GM12878 (cell line): ENCODE measurements at regions not wholly inside any gene's neighbourhood (a gene's known extent, or its start where the extent isn't known, plus 50 kb on each side); places are given as distances from the start of the nearest gene placed in this dataset.

Experiments
- ATAC-seq: fragments of 200-7000 bp; cut with Tn5 transposase; 3 replicates; pipeline ENCODE4 v1.9.1; 2020; ENCODE audit warnings: mild to moderate bottlenecking, moderate library complexity
- BruUV-seq: library from RNA; stranded (reverse); fragments of 400-500 nt; replicated peaks from 2 replicates; lab custom pipeline; 2021; lab: Mats Ljungman, UMichigan
- CTCF ChIA-PET: fragments of 300-600 bp; sonication (Branson Sonifier 250); formaldehyde crosslinking; extraction: SDS; loops from one replicate; lab custom pipeline; 2021; ENCODE audit warnings: inconsistent platforms; lab: Yijun Ruan, JAX
- POLR2A ChIA-PET: fragments of 350-600 bp; formaldehyde crosslinking; extraction: SDS; loops from one replicate; lab custom pipeline; 2021; ENCODE audit warnings: inconsistent platforms; lab: Charles Lee
- RAD21 ChIA-PET: fragments of 300-600 bp; sonication (Branson Sonifier 250); formaldehyde crosslinking; loops from one replicate; lab custom pipeline; 2023; ENCODE audit warnings: antibody characterized with exemption; ENCODE audit not compliant: unreplicated experiment; lab: Charles Lee
- SMC1A ChIA-PET: fragments of 300-600 bp; sonication (Branson Sonifier 250); formaldehyde crosslinking; loops from one replicate; lab custom pipeline; 2023; ENCODE audit not compliant: unreplicated experiment, uncharacterized antibody; lab: Charles Lee
- DNase-seq: peaks from one replicate; pipeline ENCODE4 v3.0.0-alpha.2; 2011; ENCODE audit warnings: low read depth, low spot score
- FAIRE-seq: peaks from 3 replicates; lab custom pipeline; 2011; peaks lifted over from hg19 to GRCh38; lab: Jason Lieb, UNC
- H2AFZ ChIP-seq: 2 replicates; pipeline ENCODE4 v1.6.0; 2011; ENCODE audit warnings: low read depth, low read length, control low read depth; ENCODE audit not compliant: control insufficient read depth
- H3K27ac ChIP-seq: 2 replicates; pipeline ENCODE4 v1.5.1; 2011; ENCODE audit warnings: control low read depth; ENCODE audit not compliant: control insufficient read depth, insufficient read depth
- H3K27me3 ChIP-seq, 2 experiments: replicated peaks in 1 of 2; 2 replicates each; pipeline versions ENCODE4 v1.6.0 to v1.6.1; 2011; ENCODE audit warnings: low read length in 1 of 2; ENCODE audit not compliant: control insufficient read depth in 2 of 2, insufficient read depth in 2 of 2
- H3K36me3 ChIP-seq, 2 experiments: 2 replicates each; pipeline ENCODE4 v1.5.1; 2011; ENCODE audit warnings: low read length in 1 of 2; ENCODE audit not compliant: control insufficient read depth in 2 of 2, insufficient read depth in 2 of 2
- H3K4me1 ChIP-seq: 2 replicates; pipeline ENCODE4 v1.6.1; 2011; ENCODE audit warnings: mild to moderate bottlenecking, low read length, moderate library complexity, mixed read lengths; ENCODE audit not compliant: control insufficient read depth, insufficient read depth
- H3K4me2 ChIP-seq: 2 replicates; pipeline ENCODE4 v1.6.0; 2011; ENCODE audit warnings: control low read depth; ENCODE audit not compliant: control insufficient read depth, insufficient read depth
- H3K4me3 ChIP-seq: fragments of 200-600 bp; sonication (generic); 2 replicates; pipeline ENCODE4 v1.5.1; 2016
- H3K79me2 ChIP-seq: 2 replicates; pipeline ENCODE4 v1.6.0; 2011; ENCODE audit warnings: low read length; ENCODE audit not compliant: control insufficient read depth, insufficient read depth
- H3K9ac ChIP-seq: 2 replicates; pipeline ENCODE4 v1.8.0; 2011; ENCODE audit warnings: low read length, control low read depth, mixed read lengths; ENCODE audit not compliant: control insufficient read depth, insufficient read depth
- H3K9me3 ChIP-seq: replicated peaks from 3 replicates; pipeline ENCODE4 v1.5.1; 2011; ENCODE audit warnings: mild to moderate bottlenecking, low read length; ENCODE audit not compliant: control insufficient read depth, insufficient read depth
- H4K20me1 ChIP-seq: 2 replicates; pipeline ENCODE4 v1.6.0; 2011; ENCODE audit not compliant: control insufficient read depth, insufficient read depth
- ASH2L ChIP-seq: fragments of 300-600, 200-600 bp; sonication (generic); IDR thresholded peaks from 2 replicates; pipeline ENCODE4 v1.6.1; 2017; ENCODE audit warnings: low read depth, mild to moderate bottlenecking, borderline replicate concordance
- BCLAF1 ChIP-seq: fragments of 450-650 bp; IDR thresholded peaks from 2 replicates; pipeline ENCODE4 v1.6.1; 2017; ENCODE audit warnings: antibody characterized with exemption, mild to moderate bottlenecking, moderate library complexity
- CREB1 ChIP-seq: IDR thresholded peaks from 2 replicates; pipeline ENCODE4 v1.6.1; 2012; ENCODE audit warnings: low read depth, mild to moderate bottlenecking, inconsistent platforms
- MAX ChIP-seq: IDR thresholded peaks from 2 replicates; pipeline ENCODE4 v1.6.1; 2012; ENCODE audit warnings: low read depth, low read length, improper control_type of control experiment
- MTA3 ChIP-seq: IDR thresholded peaks from 2 replicates; pipeline ENCODE4 v1.6.1; 2012; ENCODE audit warnings: low read length, inconsistent platforms, borderline replicate concordance
- MYC ChIP-seq: IDR thresholded peaks from 2 replicates; pipeline ENCODE4 v1.6.1; 2011; ENCODE audit warnings: mild to moderate bottlenecking, low read length, moderate library complexity, inconsistent platforms; ENCODE audit not compliant: insufficient read depth, insufficient replicate concordance, insufficient read length, severe bottlenecking
- NKRF ChIP-seq: fragments of 450-650 bp; conservative IDR thresholded peaks from 2 replicates; pipeline ENCODE4 v1.6.1; 2017; ENCODE audit warnings: mild to moderate bottlenecking, moderate library complexity
- RAD51 ChIP-seq: fragments of 450-650 bp; IDR thresholded peaks from 2 replicates; pipeline ENCODE4 v1.6.1; 2016; ENCODE audit warnings: moderate library complexity, mild to moderate bottlenecking, inconsistent platforms
- RELB ChIP-seq: fragments of 450-650 bp; IDR thresholded peaks from 2 replicates; pipeline ENCODE4 v1.6.1; 2017; ENCODE audit warnings: low read depth, mild to moderate bottlenecking, moderate library complexity
- SMC3 ChIP-seq: IDR thresholded peaks from 2 replicates; pipeline ENCODE4 v1.6.1; 2011; ENCODE audit warnings: low read length, improper control_type of control experiment, borderline replicate concordance
- ZNF24 ChIP-seq: fragments of 450-650 bp; IDR thresholded peaks from 2 replicates; pipeline ENCODE4 v1.6.1; 2017; ENCODE audit warnings: antibody characterized with exemption, mild to moderate bottlenecking
- WGBS: methylation state at CpG from one replicate; pipeline ENCODE4 v1.1.6; 2016; ENCODE audit warnings: low lambda C conversion rate; ENCODE audit not compliant: insufficient replicate concordance, insufficient coverage; ENCODE audit errors: missing lambda C conversion rate; 5-methylcytosine and 5-hydroxymethylcytosine counted together
- in situ Hi-C: fragments of 300-500 bp; cut with MboI; formaldehyde crosslinking; loops from 9 replicates; pipeline ENCODE4 v1.14.3; 2018; ENCODE audit warnings: mixed read lengths
- intact Hi-C: fragments of 100-400 bp; cut with micrococcal nuclease; formaldehyde crosslinking; loops from one replicate; pipeline ENCODE4 v1.14.2; 2022; ENCODE audit not compliant: unreplicated experiment

- Histone ChIP-seq H2AFZ (no peak overlapping the region), H3K79me2 (no peaks in the 10 kb centered on the region), H3K27me3 (no peaks in the 10 kb centered on the region), H3K4me3 (no peak overlapping the region), H3K4me2 (no peak overlapping the region)
- RAD21 ChIA-PET: interaction anchor here (0.6 kb wide), 1 partner anchor 61 kb away, joined by 3 read pairs; no protein-coding TSS in a partner anchor
- 33% methylated on average over 3 of the region's 3 CpGs for WGBS
- intact Hi-C loops: no loop called here
- DNase-seq: no peak
- TF ChIP-seq SMC3 (no peak), MTA3 (no peak), MAX (no peak)
- TF ChIP-seq, all 136 proteins: peak for 0
- no TSS peak for BruUV-seq
- H3K36me3 ChIP-seq: no peaks in the 10 kb centered on the region
- no peak overlapping the region for H3K9ac ChIP-seq
- ATAC-seq (no peak), FAIRE-seq (no peak)
- H3K9me3 ChIP-seq: no peaks in the 10 kb centered on the region
- in situ Hi-C loops: no loop called here
- SMC1A ChIA-PET: no interaction called here
- POLR2A ChIA-PET: no interaction called here
- CTCF ChIA-PET: interaction anchor here (0.9 to 1.3 kb wide), 2 partner anchors 11 to 136 kb away, joined by 3 read pairs; no protein-coding TSS in a partner anchor
- H3K4me1 ChIP-seq: no peaks in the 10 kb centered on the region
- no peaks in the 10 kb centered on the region for H4K20me1 ChIP-seq
- no peak overlapping the region for H3K27ac ChIP-seq
Measured at GRCh38 chr2:210899131-210899530, 342.7 kb downstream of the CPS1 start.

- Histone ChIP-seq H2AFZ (no peak overlapping the region), H4K20me1 (no peaks in the 10 kb centered on the region), H3K9me3 (no peaks in the 10 kb centered on the region), H3K9ac (no peak overlapping the region), H3K4me2 (no peak overlapping the region), H3K36me3 (no peaks in the 10 kb centered on the region), H3K27ac (no peak overlapping the region), H3K27me3 (no peaks in the 10 kb centered on the region), H3K79me2 (no peaks in the 10 kb centered on the region), H3K4me3 (no peak overlapping the region), H3K4me1 (no peaks in the 10 kb centered on the region)
- no TSS peak for BruUV-seq
- FAIRE-seq (no peak), ATAC-seq (no peak), DNase-seq (no peak)
- intact Hi-C loops (no loop called here), in situ Hi-C loops (no loop called here)
- 70% methylated on average over 4 of the region's 4 CpGs for WGBS
- ChIA-PET SMC1A (interaction anchor here (0.6 kb wide), 1 partner anchor 183 kb away, joined by 3 read pairs; no protein-coding TSS in a partner anchor), POLR2A (no interaction called here), RAD21 (no interaction called here), CTCF (interaction anchor here (0.6 kb wide), 1 partner anchor 481 kb away, joined by 3 read pairs; no protein-coding TSS in a partner anchor)
- TF ChIP-seq ZNF24 (no peak), ASH2L (no peak), MYC (no peak), RELB (no peak), RAD51 (no peak), NKRF (no peak), BCLAF1 (no peak), CREB1 (no peak)
Measured at GRCh38 chr2:210901326-210901725, 344.9 kb downstream of the CPS1 start.
